ENCODE measurements at regions not wholly inside any gene's neighbourhood (a gene's known extent, or its start where the extent isn't known, plus 50 kb on each side); places are given as distances from the start of the nearest gene placed in this dataset.

GRCh38 chr13:33394294-33394932, 108.9 kb upstream of the STARD13 start:
- no peak for TF ChIP-seq CTCF (IDR thresholded peaks at IDR 0.05; ENCODE audit: low read depth, low read length)
- DNase-seq (ENCODE audit: extremely low read depth, low read depth) = no peak

- TF ChIP-seq CTCF (IDR thresholded peaks at IDR 0.05; ENCODE audit: low read depth, low read length) = no peak
- DNase-seq (ENCODE audit: extremely low read depth, low read depth) = no peak
Observed at GRCh38 chr13:33401238-33401637, 115.7 kb upstream of the STARD13 start.

- no peak for TF ChIP-seq CTCF (IDR thresholded peaks at IDR 0.05; ENCODE audit: low read depth, low read length)
- DNase-seq (ENCODE audit: extremely low read depth, low read depth) = no peak
Observed at GRCh38 chr13:33402975-33403374, 117.4 kb upstream of the STARD13 start.

- no peak for TF ChIP-seq CTCF (IDR thresholded peaks at IDR 0.05; ENCODE audit: low read depth, low read length)
- DNase-seq (ENCODE audit: extremely low read depth, low read depth) = no peak
Observed at GRCh38 chr13:33403807-33404362, 118.3 kb upstream of the STARD13 start.

- no peak for TF ChIP-seq CTCF (IDR thresholded peaks at IDR 0.05; ENCODE audit: low read depth, low read length)
- DNase-seq (ENCODE audit: extremely low read depth, low read depth) = no peak
Observed at GRCh38 chr13:33405371-33405770, 119.8 kb upstream of the STARD13 start.

GRCh38 chr13:33409673-33410510, 124.3 kb upstream of the STARD13 start:
- DNase-seq (ENCODE audit: extremely low read depth, low read depth) = no peak
- TF ChIP-seq CTCF (IDR thresholded peaks at IDR 0.05; ENCODE audit: low read depth, low read length) = no peak

GRCh38 chr13:33410619-33411018, 125.1 kb upstream of the STARD13 start:
- TF ChIP-seq CTCF (IDR thresholded peaks at IDR 0.05; ENCODE audit: low read depth, low read length) = no peak
- DNase-seq (ENCODE audit: extremely low read depth, low read depth) = no peak
